WI38 (cell line): ENCODE measurements at regions not wholly inside any gene's neighbourhood (a gene's known extent, or its start where the extent isn't known, plus 50 kb on each side); places are given as distances from the start of the nearest gene placed in this dataset.

Experiments
- H3K4me3 ChIP-seq: 2 replicates; pipeline ENCODE4 v1.5.1; 2011; ENCODE audit warnings: low read depth, mild to moderate bottlenecking, control low read depth, low read length
- CTCF ChIP-seq: IDR thresholded peaks from 2 replicates; pipeline ENCODE4 v1.5.1; 2012; ENCODE audit warnings: low read depth, mild to moderate bottlenecking, control low read depth, low read length

- TF ChIP-seq CTCF = no peak
- H3K4me3 ChIP-seq = no peak overlapping the region
Measured at GRCh38 chr20:10984913-10985312, 311.1 kb upstream of the JAG1 start.

- TF ChIP-seq CTCF = no peak
- H3K4me3 ChIP-seq = no peak overlapping the region
Measured at GRCh38 chr20:10985536-10985935, 311.7 kb upstream of the JAG1 start.

- no peak overlapping the region for H3K4me3 ChIP-seq
Measured at GRCh38 chr20:10986586-10986985, 312.8 kb upstream of the JAG1 start.

GRCh38 chr20:10987651-10988383 is 314.0 kb upstream of the JAG1 start:
- TF ChIP-seq CTCF = no peak
- H3K4me3 ChIP-seq = no peak overlapping the region

More at GRCh38 chr20:10986586-10986985, 312.8 kb upstream of the JAG1 start:
- TF ChIP-seq CTCF = no peak

- no peak for TF ChIP-seq CTCF
Measured at GRCh38 chr20:10990625-10991382, 317.0 kb upstream of the JAG1 start.

GRCh38 chr20:10992731-10993130 is 318.9 kb upstream of the JAG1 start:
- no peak overlapping the region for H3K4me3 ChIP-seq
- no peak for TF ChIP-seq CTCF

More at GRCh38 chr20:10990625-10991382, 317.0 kb upstream of the JAG1 start:
- no peak overlapping the region for H3K4me3 ChIP-seq
